ENCODE measurements at regions not wholly inside any gene's neighbourhood (a gene's known extent, or its start where the extent isn't known, plus 50 kb on each side); places are given as distances from the start of the nearest gene placed in this dataset.

DNA sequence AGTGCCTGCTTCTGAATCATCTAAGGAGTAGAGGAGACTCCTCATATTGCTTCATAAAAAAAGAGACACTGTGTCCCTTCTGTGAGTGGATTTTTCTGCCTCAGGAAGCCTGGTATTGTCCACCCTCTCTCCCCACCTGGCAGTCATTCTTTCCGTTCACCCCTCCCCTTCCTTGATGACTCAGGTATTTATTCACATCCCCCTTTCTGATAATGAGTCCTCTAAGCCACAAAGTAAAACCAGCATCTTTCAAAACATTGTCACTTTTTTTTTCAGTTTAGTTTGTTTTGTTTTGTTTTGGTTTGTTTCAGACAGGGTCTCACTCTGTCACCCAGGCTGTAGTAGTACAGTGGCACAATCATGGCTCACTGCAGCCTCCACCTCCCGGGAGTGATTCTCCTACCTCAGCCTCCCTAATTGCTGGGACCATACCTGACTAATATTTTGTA lies 65.2 kb upstream of the UBE2E1 start:
- intact Hi-C loops (cut with DNase I, micrococcal nuclease) = no loop called here
- Histone ChIP-seq H3K4me1 (ENCODE audit: insufficient read depth, low read length) (no peaks in the 10 kb centered on the region), H3K27me3 (ENCODE audit: control insufficient read depth in 1 of 2, insufficient read depth in 2 of 2, low read length in 2 of 2) (no peaks in the 10 kb centered on the region), H3K9me3 (ENCODE audit: control insufficient read depth in 1 of 2, insufficient read depth in 1 of 2, low read length in 2 of 2) (no peaks in the 10 kb centered on the region), H3K27ac (ENCODE audit: low read depth in 1 of 2, low read length in 2 of 2) (no peak overlapping the region), H3K36me3 (ENCODE audit: insufficient read depth, low read length) (no peaks in the 10 kb centered on the region), H3K4me3 (ENCODE audit: low read length) (no peak overlapping the region)
- no peaks in the 10 kb centered on the region for H3K4me1 Mint-ChIP-seq (ENCODE audit: low read depth)
- peak in 3 of 14 experiments; percentile 23 to 53 (median 36) for DNase-seq
- no peak for ATAC-seq (ENCODE audit: poor library complexity)
- H3K27me3 Mint-ChIP-seq = no peaks in the 10 kb centered on the region
- no peak overlapping the region for H3K4me3 Mint-ChIP-seq
- CTCF ChIA-PET = no interaction called here
- H3K36me3 Mint-ChIP-seq (ENCODE audit: low read depth) = no peaks in the 10 kb centered on the region
- no peaks in the 10 kb centered on the region for H3K9me3 Mint-ChIP-seq
- TF ChIP-seq, protein P1, sequence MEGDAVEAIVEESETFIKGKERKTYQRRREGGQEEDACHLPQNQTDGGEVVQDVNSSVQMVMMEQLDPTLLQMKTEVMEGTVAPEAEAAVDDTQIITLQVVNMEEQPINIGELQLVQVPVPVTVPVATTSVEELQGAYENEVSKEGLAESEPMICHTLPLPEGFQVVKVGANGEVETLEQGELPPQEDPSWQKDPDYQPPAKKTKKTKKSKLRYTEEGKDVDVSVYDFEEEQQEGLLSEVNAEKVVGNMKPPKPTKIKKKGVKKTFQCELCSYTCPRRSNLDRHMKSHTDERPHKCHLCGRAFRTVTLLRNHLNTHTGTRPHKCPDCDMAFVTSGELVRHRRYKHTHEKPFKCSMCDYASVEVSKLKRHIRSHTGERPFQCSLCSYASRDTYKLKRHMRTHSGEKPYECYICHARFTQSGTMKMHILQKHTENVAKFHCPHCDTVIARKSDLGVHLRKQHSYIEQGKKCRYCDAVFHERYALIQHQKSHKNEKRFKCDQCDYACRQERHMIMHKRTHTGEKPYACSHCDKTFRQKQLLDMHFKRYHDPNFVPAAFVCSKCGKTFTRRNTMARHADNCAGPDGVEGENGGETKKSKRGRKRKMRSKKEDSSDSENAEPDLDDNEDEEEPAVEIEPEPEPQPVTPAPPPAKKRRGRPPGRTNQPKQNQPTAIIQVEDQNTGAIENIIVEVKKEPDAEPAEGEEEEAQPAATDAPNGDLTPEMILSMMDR (IDR thresholded peaks at IDR 0.05) = no peak
- no peak overlapping the region for H3K27ac Mint-ChIP-seq
- POLR2A ChIA-PET = no interaction called here

DNA sequence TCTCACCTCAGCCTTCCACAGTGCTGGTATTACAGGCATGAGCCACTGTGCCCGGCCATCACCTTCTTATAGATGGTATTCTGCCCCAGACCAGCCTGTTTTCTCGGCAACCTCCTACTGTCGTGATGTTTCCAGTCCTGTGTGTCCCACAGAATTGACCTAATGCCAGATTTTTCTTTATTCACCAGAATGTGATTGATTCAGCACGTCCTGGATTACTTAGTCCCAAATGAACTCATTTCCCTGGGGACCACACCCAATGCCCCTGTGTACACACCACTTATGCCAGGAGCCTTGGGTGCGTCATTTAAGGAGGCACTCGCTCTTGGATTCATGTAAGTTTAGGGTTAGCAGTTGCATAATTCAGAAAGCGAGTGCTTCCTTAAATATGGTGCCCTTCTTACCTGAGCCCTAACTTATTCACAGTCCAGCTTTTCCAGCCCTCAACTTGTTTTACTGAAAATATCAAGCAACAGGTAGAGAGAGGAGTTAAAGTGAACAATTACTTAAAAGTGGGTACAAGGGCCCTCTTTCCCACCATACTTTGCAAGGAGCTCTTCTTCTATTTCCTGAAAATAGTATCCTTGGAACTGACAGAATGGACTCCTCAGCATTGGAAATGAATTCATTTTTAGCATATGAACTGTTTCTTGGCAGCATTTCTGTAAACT lies 64.6 kb upstream of the UBE2E1 start:
- Mint-ChIP-seq H3K36me3 (ENCODE audit: low read depth) (no peaks in the 10 kb centered on the region), H3K4me1 (ENCODE audit: low read depth) (no peaks in the 10 kb centered on the region), H3K9me3 (no peaks in the 10 kb centered on the region), H3K27ac (no peak overlapping the region), H3K4me3 (no peak overlapping the region), H3K27me3 (no peaks in the 10 kb centered on the region)
- Histone ChIP-seq H3K4me1 (ENCODE audit: insufficient read depth, low read length) (no peaks in the 10 kb centered on the region), H3K4me3 (ENCODE audit: low read length) (no peak overlapping the region), H3K9me3 (ENCODE audit: control insufficient read depth in 1 of 2, insufficient read depth in 1 of 2, low read length in 2 of 2) (no peaks in the 10 kb centered on the region), H3K27ac (ENCODE audit: low read depth in 1 of 2, low read length in 2 of 2) (no peak overlapping the region), H3K27me3 (ENCODE audit: control insufficient read depth in 1 of 2, insufficient read depth in 2 of 2, low read length in 2 of 2) (no peaks in the 10 kb centered on the region), H3K36me3 (ENCODE audit: insufficient read depth, low read length) (no peaks in the 10 kb centered on the region)
- ChIA-PET POLR2A (no interaction called here), CTCF (no interaction called here)
- ATAC-seq (ENCODE audit: poor library complexity) (no peak), DNase-seq (peak in 1 of 14 experiments; percentile 47)
- intact Hi-C loops (cut with DNase I, micrococcal nuclease) = no loop called here
- TF ChIP-seq, protein P1 (IDR thresholded peaks at IDR 0.05) = no peak

DNA sequence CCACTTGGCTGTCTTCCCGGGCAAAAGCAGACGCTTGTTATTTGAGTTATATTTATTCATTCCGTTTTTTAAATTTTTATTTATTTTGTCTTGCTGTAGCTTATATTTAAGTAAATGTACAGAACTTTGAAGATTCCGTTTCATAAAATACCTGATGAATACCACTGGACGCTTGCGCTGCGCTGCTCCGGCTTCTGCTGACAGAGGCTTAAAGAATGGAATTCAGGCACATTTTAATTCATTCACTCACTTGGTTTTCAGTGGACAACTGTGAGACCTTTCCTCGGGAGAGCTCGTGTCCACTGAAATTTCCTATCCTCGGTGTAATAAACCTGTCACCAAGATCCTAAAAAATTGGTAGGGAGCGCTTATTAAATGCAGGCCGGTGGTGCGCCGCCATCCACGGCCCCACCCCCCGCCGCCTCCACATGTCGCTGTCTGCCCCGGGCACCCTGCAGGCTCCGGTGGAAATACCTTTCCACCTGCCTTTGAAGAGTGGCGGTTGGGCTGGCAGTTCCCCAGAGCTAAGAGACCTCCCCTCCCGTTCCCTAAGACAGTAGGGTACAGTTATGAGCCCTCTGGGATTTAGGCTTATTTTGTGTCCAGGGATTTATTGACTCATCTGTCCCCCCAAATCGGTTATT lies 62.5 kb upstream of the UBE2E1 start:
- POLR2A ChIA-PET = no interaction called here
- ATAC-seq (ENCODE audit: poor library complexity) (no peak), DNase-seq (no peak)
- H3K9me3 ChIP-seq (ENCODE audit: control insufficient read depth in 1 of 2, insufficient read depth in 1 of 2, low read length in 2 of 2) = no peaks in the 10 kb centered on the region
- TF ChIP-seq, protein P1 (IDR thresholded peaks at IDR 0.05) = no peak
- intact Hi-C loops (cut with DNase I, micrococcal nuclease) = no loop called here
- Mint-ChIP-seq H3K4me1 (ENCODE audit: low read depth) (no peaks in the 10 kb centered on the region), H3K27me3 (no peaks in the 10 kb centered on the region), H3K27ac (no peak overlapping the region), H3K36me3 (ENCODE audit: low read depth) (no peaks in the 10 kb centered on the region), H3K4me3 (no peak overlapping the region), H3K9me3 (no peaks in the 10 kb centered on the region)
- no peaks in the 10 kb centered on the region for H3K27me3 ChIP-seq (ENCODE audit: control insufficient read depth in 1 of 2, insufficient read depth in 2 of 2, low read length in 2 of 2)
- H3K4me3 ChIP-seq (ENCODE audit: low read length) = no peak overlapping the region
- H3K4me1 ChIP-seq (ENCODE audit: insufficient read depth, low read length) = no peaks in the 10 kb centered on the region
- no peaks in the 10 kb centered on the region for H3K36me3 ChIP-seq (ENCODE audit: insufficient read depth, low read length)
- no peak overlapping the region for H3K27ac ChIP-seq (ENCODE audit: low read depth in 1 of 2, low read length in 2 of 2)
- CTCF ChIA-PET = no interaction called here
